ENCODE measurements at regions not wholly inside any gene's neighbourhood (a gene's known extent, or its start where the extent isn't known, plus 50 kb on each side); places are given as distances from the start of the nearest gene placed in this dataset.
"Not testable (repeated sequence)": the region's sequence is repeated elsewhere in the genome, so short reads cannot be mapped to it uniquely, and the experiment has no call there.

GRCh38 chr5:101461455-101461854, 558.4 kb upstream of the ST8SIA4 start:
- no peak for DNase-seq

- no peak for DNase-seq
These were observed 555.5 kb upstream of the ST8SIA4 start for GRCh38 chr5:101458587-101458986.

GRCh38 chr5:101455851-101456250, 552.8 kb upstream of the ST8SIA4 start:
- DNase-seq, result no peak

GRCh38 chr5:101455048-101455447, 552.0 kb upstream of the ST8SIA4 start:
- no peak for DNase-seq

- not testable (repeated sequence) for DNase-seq
These were observed 539.2 kb upstream of the ST8SIA4 start for GRCh38 chr5:101442281-101442680.

- no peak for DNase-seq
These were observed 537.1 kb upstream of the ST8SIA4 start for GRCh38 chr5:101440173-101440572.

- no peak for DNase-seq
These were observed 534.3 kb upstream of the ST8SIA4 start for GRCh38 chr5:101437351-101437750.

- no peak for DNase-seq
These were observed 532.7 kb upstream of the ST8SIA4 start for GRCh38 chr5:101435768-101436167.

- no peak for DNase-seq
These were observed 528.1 kb upstream of the ST8SIA4 start for GRCh38 chr5:101431201-101431600.

- DNase-seq, result no peak
These were observed 527.5 kb upstream of the ST8SIA4 start for GRCh38 chr5:101430551-101430950.

GRCh38 chr5:101429241-101429640, 526.2 kb upstream of the ST8SIA4 start:
- no peak for DNase-seq

GRCh38 chr5:101425339-101425859, 522.3 kb upstream of the ST8SIA4 start:
- no peak for DNase-seq

GRCh38 chr5:101424530-101425175, 521.6 kb upstream of the ST8SIA4 start:
- no peak for DNase-seq

- no peak for DNase-seq
These were observed 515.6 kb upstream of the ST8SIA4 start for GRCh38 chr5:101418713-101419118.

- DNase-seq, result no peak
These were observed 501.4 kb upstream of the ST8SIA4 start for GRCh38 chr5:101404531-101404930.

GRCh38 chr5:101393795-101394450, 490.8 kb upstream of the ST8SIA4 start:
- no peak for DNase-seq

- no peak for DNase-seq
These were observed 487.2 kb upstream of the ST8SIA4 start for GRCh38 chr5:101390151-101390908.

- no peak for DNase-seq
These were observed 482.2 kb upstream of the ST8SIA4 start for GRCh38 chr5:101385276-101385675.

GRCh38 chr5:101370181-101370580, 467.1 kb upstream of the ST8SIA4 start:
- no peak for DNase-seq

GRCh38 chr5:101364469-101364868, 461.4 kb upstream of the ST8SIA4 start:
- DNase-seq, result no peak

- DNase-seq, result no peak
These were observed 459.0 kb upstream of the ST8SIA4 start for GRCh38 chr5:101362067-101362466.

GRCh38 chr5:101346906-101347305, 443.8 kb upstream of the ST8SIA4 start:
- no peak for DNase-seq

GRCh38 chr5:101346447-101346846, 443.4 kb upstream of the ST8SIA4 start:
- no peak for DNase-seq

- DNase-seq, result no peak
These were observed 435.1 kb upstream of the ST8SIA4 start for GRCh38 chr5:101338226-101338625.

All from activated gamma-delta T cell (primary cell).